ENCODE measurements at regions not wholly inside any gene's neighbourhood (a gene's known extent, or its start where the extent isn't known, plus 50 kb on each side); places are given as distances from the start of the nearest gene placed in this dataset.

DNA sequence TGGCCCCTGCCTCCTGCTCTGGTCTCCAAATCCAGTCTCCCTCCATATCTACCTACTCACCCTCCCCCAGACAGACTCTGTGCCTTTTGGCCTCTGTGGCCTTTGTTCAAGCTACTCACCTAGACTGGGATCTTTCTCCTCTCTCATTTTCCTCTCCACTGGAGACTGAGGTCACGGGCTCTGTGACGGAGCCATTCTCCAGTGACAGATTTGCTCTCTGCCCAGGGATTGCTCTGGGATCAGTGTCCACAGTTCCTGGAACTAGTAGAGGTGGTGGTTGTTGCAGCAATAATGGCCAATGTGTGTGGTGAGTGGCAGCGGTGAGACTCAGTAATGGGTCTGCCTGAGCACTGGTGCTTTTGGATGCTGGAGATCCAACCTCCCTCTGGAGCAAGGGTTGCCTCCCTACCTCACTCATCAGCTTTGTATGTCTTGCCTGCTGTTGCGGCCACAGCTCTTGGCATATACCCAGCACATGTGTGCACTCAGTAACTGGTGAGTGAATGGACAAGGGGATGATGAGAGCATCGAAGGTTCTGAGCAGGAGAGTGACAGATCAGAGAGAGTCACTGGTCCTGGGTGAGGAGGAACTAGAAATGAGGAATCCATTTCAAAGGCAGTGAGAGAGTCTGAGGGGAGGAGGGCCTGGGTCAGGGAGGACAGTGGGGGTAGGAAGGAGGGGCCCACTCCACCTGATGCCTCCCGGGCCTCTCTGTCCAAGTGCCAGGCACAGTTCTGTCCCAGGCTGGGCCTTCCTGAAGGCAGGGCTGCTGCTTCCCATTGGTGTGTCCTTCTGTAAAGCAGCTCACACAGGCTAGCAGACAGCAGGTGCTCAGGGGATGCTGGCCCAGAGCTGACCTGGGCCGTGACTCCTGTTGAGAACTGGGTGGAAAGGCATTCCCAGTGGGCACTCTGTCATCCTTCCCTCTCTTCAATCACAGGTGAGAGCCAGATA lies 96.5 kb upstream of the PITX1 start:
- TF ChIP-seq, protein P1, sequence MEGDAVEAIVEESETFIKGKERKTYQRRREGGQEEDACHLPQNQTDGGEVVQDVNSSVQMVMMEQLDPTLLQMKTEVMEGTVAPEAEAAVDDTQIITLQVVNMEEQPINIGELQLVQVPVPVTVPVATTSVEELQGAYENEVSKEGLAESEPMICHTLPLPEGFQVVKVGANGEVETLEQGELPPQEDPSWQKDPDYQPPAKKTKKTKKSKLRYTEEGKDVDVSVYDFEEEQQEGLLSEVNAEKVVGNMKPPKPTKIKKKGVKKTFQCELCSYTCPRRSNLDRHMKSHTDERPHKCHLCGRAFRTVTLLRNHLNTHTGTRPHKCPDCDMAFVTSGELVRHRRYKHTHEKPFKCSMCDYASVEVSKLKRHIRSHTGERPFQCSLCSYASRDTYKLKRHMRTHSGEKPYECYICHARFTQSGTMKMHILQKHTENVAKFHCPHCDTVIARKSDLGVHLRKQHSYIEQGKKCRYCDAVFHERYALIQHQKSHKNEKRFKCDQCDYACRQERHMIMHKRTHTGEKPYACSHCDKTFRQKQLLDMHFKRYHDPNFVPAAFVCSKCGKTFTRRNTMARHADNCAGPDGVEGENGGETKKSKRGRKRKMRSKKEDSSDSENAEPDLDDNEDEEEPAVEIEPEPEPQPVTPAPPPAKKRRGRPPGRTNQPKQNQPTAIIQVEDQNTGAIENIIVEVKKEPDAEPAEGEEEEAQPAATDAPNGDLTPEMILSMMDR (IDR thresholded peaks at IDR 0.05; ENCODE audit: low read depth, low read length) = no peak
- TF ChIP-seq EZH2phosphoT487 (IDR thresholded peaks at IDR 0.05; ENCODE audit: low read depth) = no peak

Measured in OCI-LY3 (cell line).